GM18519 (cell line): ENCODE measurements at regions not wholly inside any gene's neighbourhood (a gene's known extent, or its start where the extent isn't known, plus 50 kb on each side); places are given as distances from the start of the nearest gene placed in this dataset.
"Not testable (repeated sequence)": the region's sequence is repeated elsewhere in the genome, so short reads cannot be mapped to it uniquely, and the experiment has no call there.

Source experiments
- ATAC-seq: cut with Tn5 transposase; IDR thresholded peaks from one replicate; pipeline ENCODE4 v1.9.1; 2021; ENCODE audit warnings: mild to moderate bottlenecking, moderate library complexity; ENCODE audit not compliant: unreplicated experiment, low FRiP score

DNA sequence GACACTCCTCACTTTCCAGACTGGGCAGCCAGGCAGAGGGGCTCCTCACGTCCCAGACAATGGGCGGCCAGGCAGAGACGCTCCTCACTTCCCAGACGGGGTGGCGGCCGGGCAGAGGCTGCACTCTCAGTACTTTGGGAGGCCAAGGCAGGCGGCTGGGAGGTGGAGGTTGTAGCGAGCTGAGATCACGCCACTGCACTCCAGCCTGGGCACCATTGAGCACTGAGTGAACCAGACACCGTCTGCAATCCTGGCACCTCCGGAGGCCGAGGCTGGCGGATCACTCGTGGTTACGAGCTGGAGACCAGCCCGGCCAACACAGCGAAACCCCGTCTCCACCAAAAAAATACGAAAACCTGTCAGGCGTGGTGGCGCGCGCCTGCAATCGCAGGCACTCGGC, 134.1 kb upstream of the BOD1L1 start:
- ATAC-seq = not testable (repeated sequence)

- ATAC-seq = no peak
These were observed 134.6 kb upstream of the BOD1L1 start for GRCh38 chr4:13762130-13762529.

- ATAC-seq = no peak
These were observed 136.2 kb upstream of the BOD1L1 start for GRCh38 chr4:13763707-13764106.

- no peak for ATAC-seq
These were observed 138.0 kb upstream of the BOD1L1 start for GRCh38 chr4:13765539-13765938.

GRCh38 chr4:13766761-13767540, 139.4 kb upstream of the BOD1L1 start:
- ATAC-seq = no peak

DNA sequence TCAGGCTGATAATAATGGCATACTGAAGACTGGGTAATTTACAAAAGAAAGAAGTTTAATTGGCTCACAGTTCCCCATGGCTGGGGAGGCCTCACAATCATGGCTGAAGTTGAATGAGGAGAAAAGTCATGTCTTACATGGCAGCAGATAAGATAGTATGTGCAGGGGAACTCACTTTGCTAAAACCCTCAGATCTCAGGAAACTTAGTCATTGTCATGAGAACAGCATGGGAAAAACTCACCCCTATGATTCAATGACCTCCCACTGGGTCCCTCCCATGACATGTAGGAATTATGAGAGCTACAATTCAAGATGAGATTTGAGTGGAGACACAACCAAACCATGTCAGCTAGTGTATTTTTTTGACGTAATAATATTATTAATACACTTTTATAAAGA, 149.8 kb upstream of the BOD1L1 start:
- ATAC-seq = no peak

GRCh38 chr4:13778367-13778766, 150.8 kb upstream of the BOD1L1 start:
- no peak for ATAC-seq

DNA sequence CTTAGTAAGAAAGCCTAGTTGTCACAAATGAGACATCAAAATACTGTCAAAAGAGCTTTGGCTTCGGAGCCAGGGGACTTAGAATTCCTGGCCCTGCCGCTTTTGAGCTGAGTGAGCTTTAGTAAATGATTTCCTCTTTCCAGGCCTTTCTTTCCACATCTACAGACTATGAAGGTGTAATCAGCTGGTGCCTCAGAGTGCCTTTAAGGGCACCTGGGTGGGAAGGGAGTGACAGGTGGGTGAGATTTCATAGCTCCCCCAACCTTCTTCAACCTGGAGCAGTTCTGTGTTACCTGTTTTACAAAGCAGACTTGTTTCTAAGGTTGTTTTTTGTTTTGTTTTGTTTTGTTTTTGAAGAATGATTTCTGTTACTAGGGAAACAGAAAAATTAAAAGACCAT, 154.7 kb upstream of the BOD1L1 start:
- ATAC-seq = no peak

GRCh38 chr4:13783800-13784411, 156.4 kb upstream of the BOD1L1 start:
- peak; percentile 94 for ATAC-seq

DNA sequence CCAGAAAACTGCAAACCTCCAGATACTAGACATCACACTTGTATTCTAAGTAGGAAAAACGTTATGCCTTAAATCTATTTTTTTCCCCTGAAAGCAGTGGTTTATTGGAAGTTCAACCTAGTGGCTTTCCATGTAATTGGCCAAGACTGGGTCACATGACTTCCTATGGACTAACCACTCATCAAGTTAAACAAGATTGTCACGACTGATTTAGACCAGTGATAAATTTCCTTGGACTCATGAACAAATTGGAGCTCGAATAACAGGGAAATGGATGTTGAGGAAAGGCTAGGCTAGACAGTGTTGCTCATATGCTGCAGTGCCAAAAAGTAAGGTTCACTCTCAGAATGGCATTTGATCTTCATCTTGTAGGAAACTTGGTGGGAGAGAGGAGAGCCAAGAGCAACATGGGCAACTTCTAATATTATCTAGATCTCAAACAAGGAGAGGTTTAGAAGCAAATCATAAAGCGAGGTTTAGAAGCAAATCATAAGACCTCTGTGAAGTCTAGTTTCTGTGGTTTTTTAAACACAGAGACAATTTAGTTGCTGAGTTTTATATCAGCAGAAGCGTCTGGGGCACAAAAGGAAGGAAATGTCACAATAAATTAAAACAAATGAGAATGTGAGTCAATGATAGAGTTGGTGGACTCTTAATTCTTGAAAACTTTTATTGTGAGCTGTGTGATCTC, 165.6 kb upstream of the BOD1L1 start:
- ATAC-seq = no peak

DNA sequence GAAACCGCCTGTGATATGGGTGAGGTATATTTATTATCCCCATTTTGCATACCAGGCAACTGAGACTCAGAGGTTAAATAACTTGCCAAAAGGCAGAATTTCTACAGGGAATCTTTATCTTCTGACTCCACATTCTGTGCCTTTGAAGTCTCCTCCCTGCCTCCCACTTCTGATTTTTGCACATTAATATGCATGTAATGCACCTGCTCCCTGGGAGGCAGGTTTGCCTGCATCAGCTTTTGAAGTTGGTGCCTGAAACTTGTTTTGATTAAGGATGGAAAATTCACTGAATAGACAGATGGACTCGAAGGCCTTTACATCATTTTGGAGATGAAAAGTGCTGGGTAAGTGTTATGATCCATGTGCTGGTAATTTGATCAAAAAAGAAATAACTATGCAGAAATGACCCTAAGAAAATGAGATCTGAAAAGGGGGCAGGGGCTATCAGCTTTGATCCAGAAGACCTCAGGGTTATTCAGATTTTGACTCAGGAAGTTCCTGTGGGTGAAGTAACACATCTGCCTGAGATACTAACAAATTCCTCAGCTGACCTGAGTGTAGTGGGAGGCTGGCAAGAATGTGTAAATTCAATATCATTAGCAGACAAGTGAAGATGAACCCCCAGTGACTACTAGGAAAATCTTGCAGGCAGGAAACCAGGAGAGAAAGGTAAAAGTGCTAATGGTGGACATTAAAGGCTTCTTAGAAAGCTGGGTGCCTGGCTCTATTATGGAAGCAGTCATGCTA, 167.5 kb upstream of the BOD1L1 start:
- ATAC-seq = no peak

GRCh38 chr4:13797061-13797460, 169.5 kb upstream of the BOD1L1 start:
- ATAC-seq = no peak

- ATAC-seq = no peak
These were observed 187.7 kb upstream of the BOD1L1 start for GRCh38 chr4:13815231-13815630.

DNA sequence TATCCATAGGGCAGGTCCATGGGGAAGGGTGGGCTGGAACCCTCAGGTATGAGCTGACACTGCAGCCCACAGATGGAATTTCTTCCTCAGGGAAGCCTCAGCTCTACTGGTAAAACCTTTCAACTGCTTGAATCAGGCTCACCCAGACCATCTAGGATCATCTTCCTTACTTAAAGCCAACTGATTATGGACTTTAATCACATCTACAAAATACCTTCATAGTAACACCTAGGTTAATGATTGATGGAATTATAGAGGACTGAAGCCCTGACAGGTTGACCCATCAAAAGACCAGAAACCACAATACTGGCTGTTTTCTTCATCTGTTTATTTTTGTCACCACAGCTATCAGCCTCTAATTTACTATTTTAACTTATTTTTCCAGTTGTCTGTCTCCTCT, 188.9 kb upstream of the BOD1L1 start:
- no peak for ATAC-seq

GRCh38 chr4:13821522-13821921, 194.0 kb upstream of the BOD1L1 start:
- no peak for ATAC-seq

- not testable (repeated sequence) for ATAC-seq
These were observed 198.3 kb upstream of the BOD1L1 start for GRCh38 chr4:13825822-13826221.

DNA sequence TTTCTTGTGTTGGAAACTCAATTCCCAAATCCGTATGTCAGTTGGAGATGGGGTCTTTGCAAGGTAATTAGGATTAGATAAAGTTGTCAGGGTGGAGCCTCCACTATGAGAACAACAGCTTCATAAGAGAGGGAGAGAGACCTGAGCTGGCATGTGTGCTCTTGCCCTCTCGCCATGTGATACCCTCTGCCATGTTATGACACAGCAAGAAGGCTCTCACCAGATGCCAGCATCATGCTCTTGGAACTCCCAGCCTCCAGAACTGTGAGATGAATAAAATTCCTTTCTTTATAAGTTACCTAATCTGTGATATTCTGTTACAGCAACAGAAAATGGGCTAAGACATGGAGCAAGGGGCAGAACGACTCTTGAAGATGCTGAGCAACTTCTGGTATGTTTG, 201.9 kb upstream of the BOD1L1 start:
- no peak for ATAC-seq

DNA sequence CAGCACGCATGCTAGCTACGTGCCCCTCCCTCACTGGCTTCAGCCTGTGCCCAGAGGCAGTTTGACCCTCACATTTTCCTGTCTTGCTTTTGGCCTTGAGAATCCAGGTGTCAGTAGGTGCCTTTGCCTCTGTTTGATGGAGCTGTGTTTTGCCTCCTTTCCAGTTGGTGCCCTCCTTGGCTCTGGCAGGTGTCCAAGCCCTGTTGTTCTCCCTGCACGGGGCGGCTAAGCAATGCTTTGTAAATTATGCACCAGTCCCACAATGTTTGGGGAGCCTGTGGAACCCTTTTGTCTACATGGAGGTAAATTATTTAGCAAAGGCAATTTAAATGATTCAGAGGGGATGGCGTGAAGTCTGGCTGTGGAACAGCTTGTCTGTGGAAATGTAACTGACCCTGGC, 202.9 kb upstream of the BOD1L1 start:
- no peak for ATAC-seq

DNA sequence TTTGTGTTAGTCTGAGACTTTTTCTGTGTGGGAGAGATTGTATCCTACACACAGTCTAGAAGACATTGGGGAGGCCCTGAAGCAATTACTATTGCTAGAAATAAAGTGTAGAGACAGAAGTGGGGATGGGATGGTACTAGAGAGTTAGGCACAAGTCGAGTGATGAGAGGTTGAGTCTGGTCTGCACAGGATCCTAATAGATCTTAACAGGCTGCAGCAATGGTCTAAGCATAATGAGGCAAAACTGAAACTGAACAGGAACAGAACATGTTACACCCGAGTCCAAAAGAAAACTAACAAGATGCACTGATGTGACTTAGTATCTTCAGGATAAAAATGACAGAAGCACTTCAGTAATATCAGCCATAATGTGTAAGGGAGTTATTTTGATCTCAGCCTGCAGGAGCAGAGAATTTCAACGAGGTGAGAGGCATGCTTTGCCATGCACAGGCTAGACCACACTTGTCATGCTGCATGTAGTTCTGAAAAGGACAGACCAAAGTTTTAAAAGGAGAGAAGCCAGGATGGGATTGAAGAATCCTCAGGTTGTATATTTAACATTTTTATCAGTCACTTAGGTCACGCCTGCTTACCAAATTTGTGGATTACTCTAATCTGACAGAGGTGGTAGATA, 205.8 kb upstream of the BOD1L1 start:
- ATAC-seq = no peak
